Vagina (tissue), 2 donors: ENCODE measurements at regions not wholly inside any gene's neighbourhood (a gene's known extent, or its start where the extent isn't known, plus 50 kb on each side); places are given as distances from the start of the nearest gene placed in this dataset.

Source experiments
- DNase-seq, 2 donors: peaks; one replicate each; pipeline ENCODE4 v3.0.0-alpha.2; 2017; ENCODE audit errors: extremely low spot score in 2 of 2
- H3K27ac ChIP-seq: fragments of 200-600 bp; sonication (generic); one replicate; pipeline ENCODE4 v1.5.1; 2019
- H3K27me3 ChIP-seq: fragments of 200-600 bp; sonication (generic); one replicate; pipeline ENCODE4 v1.5.1; 2019
- H3K36me3 ChIP-seq, 2 donors: fragments of 200-600 bp; sonication (generic); one replicate each; pipeline ENCODE4 v1.5.1; 2017 to 2019
- H3K4me1 ChIP-seq: fragments of 200-600 bp; sonication (generic); one replicate; pipeline ENCODE4 v1.5.1; 2019
- H3K4me3 ChIP-seq, 2 donors: fragments of 200-600 bp; sonication (generic); 1 replicate in 1 of 2; 2 replicates in 1 of 2; pipeline ENCODE4 v1.5.1; 2016 to 2019
- H3K9me3 ChIP-seq: fragments of 200-600 bp; sonication (generic); one replicate; pipeline ENCODE4 v1.5.1; 2019
- CTCF ChIP-seq, 3 experiments: fragments of 450-650 bp in 2 of 3; fragments of 200-600 bp in 1 of 3; sonication (generic) in 1 of 3; IDR thresholded peaks; one replicate each; pipeline ENCODE4 v1.5.1; 2017 to 2019; ENCODE audit warnings: antibody characterized with exemption in 3 of 3, mild to moderate bottlenecking in 2 of 3, moderate library complexity in 2 of 3
- POLR2A ChIP-seq, 2 donors: fragments of 450-650 bp; IDR thresholded peaks; one replicate each; pipeline ENCODE4 v1.6.1; 2017; ENCODE audit warnings: antibody characterized with exemption in 2 of 2, mild to moderate bottlenecking in 2 of 2, moderate library complexity in 2 of 2
- POLR2AphosphoS5 ChIP-seq, 2 donors: sonication (generic); formaldehyde crosslinking; IDR thresholded peaks; one replicate each; pipeline ENCODE4 v1.9.0; 2017; ENCODE audit warnings: antibody characterized with exemption in 2 of 2, mild to moderate bottlenecking in 2 of 2, low read depth in 1 of 2; ENCODE audit not compliant: insufficient read depth in 1 of 2
- intact Hi-C: fragments of 100-400 bp; cut with DNase I; formaldehyde crosslinking; loops from one replicate; pipeline ENCODE4 v1.15.1; 2023

DNA sequence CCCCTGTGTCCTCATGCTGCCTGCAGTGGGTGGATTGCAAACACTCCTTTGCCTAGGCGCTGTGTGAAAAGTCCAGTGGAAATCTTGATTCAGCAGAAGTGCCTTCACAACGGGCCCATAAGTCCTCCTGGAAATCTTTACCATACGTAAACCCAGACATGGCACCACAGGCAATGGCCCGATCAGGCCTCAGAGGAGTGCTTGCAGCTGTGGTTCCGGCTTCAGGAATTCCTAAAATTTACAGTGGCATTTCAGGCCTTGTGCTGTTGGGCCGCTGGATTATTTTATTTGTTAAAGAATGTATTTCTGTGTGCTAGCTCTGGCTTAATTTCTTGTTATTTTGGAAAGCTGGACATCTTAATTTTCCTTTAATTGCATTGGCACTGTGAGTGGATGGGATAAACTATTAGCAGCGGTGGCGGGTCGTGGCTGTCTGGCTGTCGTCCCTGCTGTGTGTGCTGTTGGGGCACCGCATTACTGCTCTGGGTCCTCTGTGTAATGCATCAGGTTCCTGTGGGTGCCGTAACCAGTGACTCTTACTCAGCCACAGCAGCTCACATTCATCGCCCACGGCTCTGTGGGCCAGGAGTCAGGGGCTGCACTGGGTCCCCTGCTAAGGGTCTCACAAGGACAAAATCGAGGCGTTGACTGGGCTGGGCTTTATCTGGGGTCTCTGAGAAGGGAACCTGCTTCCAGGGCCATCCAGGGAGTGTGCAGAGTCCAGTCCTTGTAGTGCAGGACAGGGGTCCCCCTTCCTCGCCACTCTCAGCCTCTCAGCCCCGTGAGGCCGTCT, 73.1 kb downstream of the RTP5 start:
- intact Hi-C loops = no loop called here
- Histone ChIP-seq H3K4me1 (peaks cover 4% of the 10 kb centered on the region), H3K27ac (no peak overlapping the region), H3K4me3 (no peak overlapping the region), H3K27me3 (no peaks in the 10 kb centered on the region), H3K36me3 (no peaks in the 10 kb centered on the region), H3K9me3 (no peaks in the 10 kb centered on the region)
- DNase-seq = no peak
- no peak for TF ChIP-seq POLR2AphosphoS5 (IDR thresholded peaks at IDR 0.05; ENCODE audit: insufficient read depth in 1 of 2, low read depth in 1 of 2)
- TF ChIP-seq CTCF (IDR thresholded peaks at IDR 0.05) = no peak
- no peak for TF ChIP-seq POLR2A (IDR thresholded peaks at IDR 0.05)

DNA sequence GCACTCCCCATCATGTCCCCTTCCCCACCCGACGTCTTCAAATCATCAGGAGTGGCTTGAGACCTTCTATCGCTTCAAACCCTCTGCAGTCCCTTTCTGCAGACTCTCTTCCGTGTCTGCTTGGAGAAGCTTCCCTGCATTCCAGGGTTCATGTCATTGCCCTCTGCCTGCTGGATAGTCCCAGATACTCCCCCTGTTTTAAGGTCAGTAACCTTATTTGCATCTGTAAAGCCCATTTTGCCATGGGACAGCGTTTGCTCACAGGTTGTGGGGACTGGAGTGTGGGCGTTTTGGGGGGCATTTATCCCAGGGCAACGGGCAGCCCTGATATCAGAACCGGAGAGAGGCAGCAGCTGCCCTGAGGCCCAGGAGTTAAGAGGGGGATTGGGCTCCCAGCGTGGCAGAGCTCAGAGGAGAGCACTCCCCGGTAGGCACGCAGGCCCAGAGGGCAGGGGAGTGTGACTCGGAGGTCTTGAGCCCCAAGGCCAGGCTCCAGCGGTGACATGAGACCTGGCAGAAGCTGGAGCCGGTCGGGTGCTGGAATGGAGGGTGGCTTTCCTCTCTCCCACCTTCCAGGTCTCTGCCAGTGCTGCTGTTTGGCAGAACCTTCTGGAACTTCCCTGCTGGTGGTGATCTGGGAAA, 73.8 kb downstream of the RTP5 start:
- no peaks in the 10 kb centered on the region for H3K36me3 ChIP-seq
- no peak overlapping the region for H3K4me3 ChIP-seq
- H3K9me3 ChIP-seq = no peaks in the 10 kb centered on the region
- no peak for TF ChIP-seq POLR2A (IDR thresholded peaks at IDR 0.05)
- no peak for TF ChIP-seq CTCF (IDR thresholded peaks at IDR 0.05)
- no peak for TF ChIP-seq POLR2AphosphoS5 (IDR thresholded peaks at IDR 0.05; ENCODE audit: insufficient read depth in 1 of 2, low read depth in 1 of 2)
- peaks cover 4% of the 10 kb centered on the region for H3K4me1 ChIP-seq
- H3K27me3 ChIP-seq = no peaks in the 10 kb centered on the region
- intact Hi-C loops = no loop called here
- no peak for DNase-seq
- H3K27ac ChIP-seq = no peak overlapping the region

GRCh38 chr2:241943961-241944575, 74.5 kb downstream of the RTP5 start:
- no peak for DNase-seq
- H3K27me3 ChIP-seq = no peaks in the 10 kb centered on the region
- no peaks in the 10 kb centered on the region for H3K9me3 ChIP-seq
- H3K27ac ChIP-seq = no peak overlapping the region
- H3K4me1 ChIP-seq = peaks cover 4% of the 10 kb centered on the region
- no peaks in the 10 kb centered on the region for H3K36me3 ChIP-seq
- intact Hi-C loops = no loop called here
- no peak for TF ChIP-seq POLR2AphosphoS5 (IDR thresholded peaks at IDR 0.05; ENCODE audit: insufficient read depth in 1 of 2, low read depth in 1 of 2)
- no peak for TF ChIP-seq POLR2A (IDR thresholded peaks at IDR 0.05)
- TF ChIP-seq CTCF (IDR thresholded peaks at IDR 0.05) = no peak
- no peak overlapping the region for H3K4me3 ChIP-seq

- Histone ChIP-seq H3K4me1 (peaks cover 4% of the 10 kb centered on the region), H3K4me3 (no peak overlapping the region), H3K9me3 (no peaks in the 10 kb centered on the region), H3K27ac (no peak overlapping the region), H3K27me3 (no peaks in the 10 kb centered on the region), H3K36me3 (no peaks in the 10 kb centered on the region)
- TF ChIP-seq POLR2AphosphoS5 (IDR thresholded peaks at IDR 0.05; ENCODE audit: insufficient read depth in 1 of 2, low read depth in 1 of 2) (no peak), CTCF (IDR thresholded peaks at IDR 0.05) (no peak), POLR2A (IDR thresholded peaks at IDR 0.05) (no peak)
- intact Hi-C loops = no loop called here
- DNase-seq = no peak
Observed at GRCh38 chr2:241944821-241945220, 75.3 kb downstream of the RTP5 start.
